ENCODE measurements at regions not wholly inside any gene's neighbourhood (a gene's known extent, or its start where the extent isn't known, plus 50 kb on each side); places are given as distances from the start of the nearest gene placed in this dataset.

DNA sequence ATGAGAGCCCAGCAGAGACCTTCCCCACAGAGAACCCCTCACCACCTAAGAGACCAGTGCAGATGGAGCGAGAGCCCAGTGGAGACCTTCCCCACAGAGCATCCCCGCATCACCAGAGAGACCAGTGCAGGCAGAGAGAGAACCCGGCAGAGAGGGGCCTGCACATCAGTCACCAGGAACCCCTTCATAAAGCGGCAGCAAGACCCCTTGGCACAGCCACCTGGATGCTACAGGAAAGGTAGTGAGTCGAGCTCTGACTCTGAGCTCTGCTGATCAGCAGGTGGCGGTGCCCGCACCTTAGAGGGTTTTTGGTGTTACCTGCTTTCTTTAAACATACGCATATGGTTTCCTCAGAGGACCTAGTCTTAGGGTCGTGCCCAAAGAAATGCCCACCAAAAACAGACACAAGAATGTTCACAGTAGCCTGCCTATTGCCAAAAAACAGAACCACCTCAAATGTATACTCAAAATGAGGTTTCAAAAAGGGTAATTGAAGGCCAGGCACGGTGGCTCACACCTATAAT lies 678.7 kb downstream of the BRD1 start:
- Histone ChIP-seq H3K4me1 (no peaks in the 10 kb centered on the region), H3K36me3 (replicated peaks) (no peaks in the 10 kb centered on the region), H3K27me3 (ENCODE audit: low read depth) (no peaks in the 10 kb centered on the region), H3K4me3 (no peak overlapping the region), H3K9me3 (no peaks in the 10 kb centered on the region)
- DNase-seq (ENCODE audit: low spot score in 2 of 2), result no peak
- in situ Hi-C loops (cut with MboI; ENCODE audit: low sequenced_read_pairs), result no loop called here

- in situ Hi-C loops (cut with MboI; ENCODE audit: low sequenced_read_pairs), result no loop called here
- Histone ChIP-seq H3K36me3 (replicated peaks) (no peaks in the 10 kb centered on the region), H3K9me3 (no peaks in the 10 kb centered on the region), H3K4me3 (no peak overlapping the region), H3K4me1 (no peaks in the 10 kb centered on the region), H3K27me3 (ENCODE audit: low read depth) (no peaks in the 10 kb centered on the region)
- no peak for DNase-seq (ENCODE audit: low spot score in 2 of 2)
Measured at GRCh38 chr22:49147617-49148175, 680.0 kb downstream of the BRD1 start.

GRCh38 chr22:49147171-49147570 lies 680.5 kb downstream of the BRD1 start:
- Histone ChIP-seq H3K4me1 (no peaks in the 10 kb centered on the region), H3K4me3 (no peak overlapping the region), H3K27me3 (ENCODE audit: low read depth) (no peaks in the 10 kb centered on the region), H3K36me3 (replicated peaks) (no peaks in the 10 kb centered on the region), H3K9me3 (no peaks in the 10 kb centered on the region)
- in situ Hi-C loops (cut with MboI; ENCODE audit: low sequenced_read_pairs), result no loop called here
- DNase-seq (ENCODE audit: low spot score in 2 of 2), result no peak

- Histone ChIP-seq H3K9me3 (no peaks in the 10 kb centered on the region), H3K4me3 (no peak overlapping the region), H3K27me3 (ENCODE audit: low read depth) (no peaks in the 10 kb centered on the region), H3K4me1 (no peaks in the 10 kb centered on the region), H3K36me3 (replicated peaks) (no peaks in the 10 kb centered on the region)
- no peak for DNase-seq (ENCODE audit: low spot score in 2 of 2)
- in situ Hi-C loops (cut with MboI; ENCODE audit: low sequenced_read_pairs), result no loop called here
Measured at GRCh38 chr22:49146511-49146910, 681.2 kb downstream of the BRD1 start.

- DNase-seq (ENCODE audit: low spot score in 2 of 2), result no peak
- H3K36me3 ChIP-seq (replicated peaks), result no peaks in the 10 kb centered on the region
- in situ Hi-C loops (cut with MboI; ENCODE audit: low sequenced_read_pairs), result no loop called here
- no peaks in the 10 kb centered on the region for H3K27me3 ChIP-seq (ENCODE audit: low read depth)
- H3K9me3 ChIP-seq, result no peaks in the 10 kb centered on the region
- H3K4me3 ChIP-seq, result no peak overlapping the region
- no peaks in the 10 kb centered on the region for H3K4me1 ChIP-seq
Measured at GRCh38 chr22:49143812-49144211, 683.9 kb downstream of the BRD1 start.

- Histone ChIP-seq H3K36me3 (replicated peaks) (no peaks in the 10 kb centered on the region), H3K27me3 (ENCODE audit: low read depth) (no peaks in the 10 kb centered on the region)
- in situ Hi-C loops (cut with MboI; ENCODE audit: low sequenced_read_pairs), result no loop called here
Measured at GRCh38 chr22:49142891-49143290, 684.8 kb downstream of the BRD1 start.

GRCh38 chr22:49142296-49142695 lies 685.4 kb downstream of the BRD1 start:
- DNase-seq (ENCODE audit: low spot score in 2 of 2), result no peak
- no peaks in the 10 kb centered on the region for H3K4me1 ChIP-seq
- no peaks in the 10 kb centered on the region for H3K36me3 ChIP-seq (replicated peaks)
- in situ Hi-C loops (cut with MboI; ENCODE audit: low sequenced_read_pairs), result no loop called here
- H3K4me3 ChIP-seq, result no peak overlapping the region
- H3K27me3 ChIP-seq (ENCODE audit: low read depth), result no peaks in the 10 kb centered on the region
- no peaks in the 10 kb centered on the region for H3K9me3 ChIP-seq

More at GRCh38 chr22:49142891-49143290, 684.8 kb downstream of the BRD1 start:
- Histone ChIP-seq H3K4me3 (no peak overlapping the region), H3K4me1 (no peaks in the 10 kb centered on the region), H3K9me3 (no peaks in the 10 kb centered on the region)
- no peak for DNase-seq (ENCODE audit: low spot score in 2 of 2)

- H3K4me1 ChIP-seq, result no peaks in the 10 kb centered on the region
- in situ Hi-C loops (cut with MboI; ENCODE audit: low sequenced_read_pairs), result no loop called here
- H3K9me3 ChIP-seq, result no peaks in the 10 kb centered on the region
- no peaks in the 10 kb centered on the region for H3K27me3 ChIP-seq (ENCODE audit: low read depth)
- no peak overlapping the region for H3K4me3 ChIP-seq
- no peak for DNase-seq (ENCODE audit: low spot score in 2 of 2)
- no peaks in the 10 kb centered on the region for H3K36me3 ChIP-seq (replicated peaks)
Measured at GRCh38 chr22:49141761-49142160, 685.9 kb downstream of the BRD1 start.

GRCh38 chr22:49140911-49141665 lies 686.6 kb downstream of the BRD1 start:
- DNase-seq (ENCODE audit: low spot score in 2 of 2), result no peak
- Histone ChIP-seq H3K27me3 (ENCODE audit: low read depth) (no peaks in the 10 kb centered on the region), H3K36me3 (replicated peaks) (no peaks in the 10 kb centered on the region), H3K4me3 (no peak overlapping the region), H3K4me1 (no peaks in the 10 kb centered on the region), H3K9me3 (no peaks in the 10 kb centered on the region)
- in situ Hi-C loops (cut with MboI; ENCODE audit: low sequenced_read_pairs), result no loop called here

DNA sequence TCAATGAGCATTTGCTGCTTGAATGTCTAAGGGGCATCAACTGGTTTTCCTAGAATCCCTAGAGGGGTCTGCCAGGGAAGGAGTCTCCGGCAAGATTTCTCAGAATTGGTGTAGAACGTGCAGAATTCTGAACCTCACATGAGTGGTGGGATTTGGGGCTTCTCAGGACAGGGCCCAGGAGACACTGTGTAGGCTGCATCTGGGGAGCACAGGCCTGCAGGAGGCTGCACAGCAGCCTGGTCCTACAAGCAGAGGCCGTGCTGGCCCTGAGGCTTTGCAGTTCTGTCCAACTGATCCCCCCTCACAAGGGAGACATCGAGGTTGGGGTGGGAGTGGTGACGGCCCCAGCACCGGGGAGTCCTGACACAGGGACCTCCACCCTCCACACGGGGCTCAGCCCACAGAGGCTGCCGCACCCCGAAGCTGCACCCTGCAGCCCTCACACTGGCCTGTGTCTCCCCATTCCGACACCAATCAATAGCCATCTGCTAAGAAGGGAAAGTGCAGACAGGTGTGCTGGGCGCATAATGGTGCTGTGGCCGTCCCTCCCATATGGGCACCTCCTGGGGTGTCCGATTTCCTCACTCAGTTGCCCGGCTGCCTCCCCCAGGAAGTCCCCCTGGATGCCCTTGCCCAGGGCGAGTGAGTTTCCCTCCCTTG lies 688.1 kb downstream of the BRD1 start:
- no peaks in the 10 kb centered on the region for H3K4me1 ChIP-seq
- no peaks in the 10 kb centered on the region for H3K9me3 ChIP-seq
- no peaks in the 10 kb centered on the region for H3K36me3 ChIP-seq (replicated peaks)
- in situ Hi-C loops (cut with MboI; ENCODE audit: low sequenced_read_pairs), result no loop called here
- no peaks in the 10 kb centered on the region for H3K27me3 ChIP-seq (ENCODE audit: low read depth)
- H3K4me3 ChIP-seq, result no peak overlapping the region
- DNase-seq (ENCODE audit: low spot score in 2 of 2), result no peak

- Histone ChIP-seq H3K36me3 (replicated peaks) (no peaks in the 10 kb centered on the region), H3K27me3 (ENCODE audit: low read depth) (no peaks in the 10 kb centered on the region), H3K4me3 (no peak overlapping the region), H3K4me1 (no peaks in the 10 kb centered on the region), H3K9me3 (no peaks in the 10 kb centered on the region)
- no peak for DNase-seq (ENCODE audit: low spot score in 2 of 2)
- in situ Hi-C loops (cut with MboI; ENCODE audit: low sequenced_read_pairs), result no loop called here
Measured at GRCh38 chr22:49138250-49138790, 689.4 kb downstream of the BRD1 start.

- Histone ChIP-seq H3K36me3 (replicated peaks) (no peaks in the 10 kb centered on the region), H3K4me1 (no peaks in the 10 kb centered on the region), H3K9me3 (no peaks in the 10 kb centered on the region), H3K4me3 (no peak overlapping the region), H3K27me3 (ENCODE audit: low read depth) (no peaks in the 10 kb centered on the region)
- in situ Hi-C loops (cut with MboI; ENCODE audit: low sequenced_read_pairs), result no loop called here
- no peak for DNase-seq (ENCODE audit: low spot score in 2 of 2)
Measured at GRCh38 chr22:49137206-49137840, 690.4 kb downstream of the BRD1 start.

DNA sequence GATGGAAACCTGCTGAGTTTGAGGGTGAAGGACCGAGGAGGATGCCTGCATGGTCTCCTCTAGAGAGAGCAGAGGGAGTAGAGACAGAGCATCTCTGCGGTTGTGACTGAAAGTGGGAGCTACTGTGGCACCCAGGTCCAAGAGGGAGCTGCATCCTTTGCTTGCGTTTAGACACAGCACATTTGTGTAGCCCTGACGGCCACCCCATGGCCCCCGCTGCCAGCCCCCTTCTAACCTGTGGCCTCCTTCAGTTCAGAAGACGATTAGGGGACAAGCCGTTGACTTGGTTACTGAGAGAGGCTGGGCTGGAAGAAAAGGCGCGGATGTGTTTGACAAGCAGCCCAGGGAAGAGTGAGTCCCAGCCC lies 690.9 kb downstream of the BRD1 start:
- H3K4me1 ChIP-seq, result no peaks in the 10 kb centered on the region
- H3K36me3 ChIP-seq (replicated peaks), result no peaks in the 10 kb centered on the region
- H3K27me3 ChIP-seq (ENCODE audit: low read depth), result no peaks in the 10 kb centered on the region
- no peak for DNase-seq (ENCODE audit: low spot score in 2 of 2)
- in situ Hi-C loops (cut with MboI; ENCODE audit: low sequenced_read_pairs), result no loop called here
- no peak overlapping the region for H3K4me3 ChIP-seq
- no peaks in the 10 kb centered on the region for H3K9me3 ChIP-seq
